NCI-H526 treated with DMSO at 0.1 percent for 48 hours (cell line): ENCODE measurements at regions not wholly inside any gene's neighbourhood (a gene's known extent, or its start where the extent isn't known, plus 50 kb on each side); places are given as distances from the start of the nearest gene placed in this dataset.
"Not testable (repeated sequence)": the region's sequence is repeated elsewhere in the genome, so short reads cannot be mapped to it uniquely, and the experiment has no call there.

Source experiments
- DNase-seq: peaks from one replicate; lab custom pipeline; 2025; lab: John Stamatoyannopoulos, UW

DNA sequence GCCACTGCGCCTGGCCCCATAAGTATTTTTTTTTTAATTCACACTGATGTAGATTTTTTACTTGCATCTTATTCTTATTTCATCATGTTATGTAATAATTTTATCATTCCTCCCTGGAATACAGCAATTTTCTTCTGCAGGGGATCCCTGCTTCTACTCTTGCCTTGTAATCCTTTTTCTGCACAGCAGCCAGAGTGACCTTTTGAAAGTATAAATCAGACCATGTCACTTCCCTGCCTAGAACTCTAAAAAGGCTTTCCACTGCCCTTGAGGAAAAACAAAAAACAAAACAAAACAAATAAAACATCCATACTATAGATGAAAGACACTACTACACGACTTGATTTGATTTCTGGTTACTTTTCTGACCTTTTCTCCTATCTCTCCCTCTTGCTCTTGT, 1334.7 kb downstream of the REEP3 start:
- no peak for DNase-seq

DNA sequence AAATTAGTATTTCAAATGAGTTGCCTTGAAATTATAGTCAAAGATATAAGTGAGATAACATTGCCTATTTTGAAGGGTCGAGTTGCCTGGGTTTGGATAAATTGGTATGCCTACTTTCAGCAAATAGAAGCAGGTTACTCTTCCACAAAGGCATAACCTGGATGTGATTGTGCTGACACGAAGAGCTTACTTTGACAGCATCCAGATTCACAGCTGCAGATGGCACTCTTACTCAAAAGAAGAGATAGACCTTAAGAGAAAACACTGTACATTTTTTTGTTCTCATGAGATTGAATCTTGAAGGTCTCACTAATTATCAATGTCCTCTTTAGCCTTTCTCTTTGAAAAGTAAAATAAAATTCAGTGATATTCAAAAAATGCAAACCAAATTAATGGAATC, 1338.7 kb downstream of the REEP3 start:
- no peak for DNase-seq

DNA sequence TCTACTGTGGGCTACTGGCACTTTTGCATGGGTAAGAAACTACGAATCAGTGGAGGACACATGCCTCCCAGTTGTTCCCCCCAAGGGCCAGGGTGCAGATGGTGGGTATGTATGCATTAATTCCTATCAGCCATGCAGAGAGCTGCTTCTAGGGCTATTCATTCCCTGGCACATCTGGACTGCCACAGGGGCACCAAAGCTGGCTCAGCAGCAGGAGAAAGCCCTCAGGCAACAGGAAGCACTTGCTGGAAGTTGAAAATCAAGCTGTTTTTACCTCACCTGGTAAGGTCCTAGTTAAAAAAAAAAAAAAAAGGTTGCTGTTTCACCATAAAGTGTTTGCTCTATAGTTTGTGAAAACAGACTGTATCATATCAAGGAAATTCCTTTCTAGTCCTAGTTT, 1342.6 kb downstream of the REEP3 start:
- no peak for DNase-seq

DNA sequence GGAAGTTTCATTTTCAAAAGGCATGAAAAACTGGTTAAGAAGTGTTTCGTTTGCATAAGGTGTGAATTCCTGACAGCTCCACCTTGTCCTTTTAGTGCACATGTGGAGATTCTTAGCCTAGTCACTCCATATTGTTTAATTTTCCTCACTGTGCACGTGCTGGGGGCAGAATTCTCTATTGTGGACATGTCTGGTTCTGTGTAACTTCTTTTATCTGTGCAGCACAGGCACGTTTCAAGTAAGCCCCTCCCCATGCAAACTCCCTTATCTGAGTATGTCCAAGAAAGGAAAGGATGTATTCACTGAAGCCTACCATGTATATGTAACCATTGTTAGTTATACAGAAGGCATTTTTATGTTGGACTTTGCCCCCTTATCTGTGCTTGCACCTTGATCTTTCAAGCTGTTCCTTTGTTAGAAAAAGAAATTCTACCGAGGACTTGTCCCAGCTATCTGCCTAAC, 1346.3 kb downstream of the REEP3 start:
- no peak for DNase-seq

DNA sequence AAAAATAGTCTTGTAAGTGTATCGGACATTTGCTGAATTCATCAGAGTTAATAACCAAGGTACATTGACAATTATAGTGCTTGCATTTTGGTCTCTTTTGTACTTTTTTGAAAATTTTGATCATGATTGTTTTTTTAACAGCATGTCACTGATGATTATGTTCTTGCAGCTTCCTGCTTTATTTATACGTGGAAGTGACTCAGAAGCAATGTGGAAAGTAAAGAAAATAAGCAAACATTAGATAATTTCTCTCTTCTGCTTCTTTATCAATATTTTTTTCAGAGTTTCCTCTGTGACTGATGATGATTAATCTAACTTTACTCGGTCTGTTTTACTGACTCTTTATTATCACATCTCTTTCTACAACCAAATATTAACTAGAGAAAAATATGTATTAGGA, 1351.9 kb downstream of the REEP3 start:
- no peak for DNase-seq

DNA sequence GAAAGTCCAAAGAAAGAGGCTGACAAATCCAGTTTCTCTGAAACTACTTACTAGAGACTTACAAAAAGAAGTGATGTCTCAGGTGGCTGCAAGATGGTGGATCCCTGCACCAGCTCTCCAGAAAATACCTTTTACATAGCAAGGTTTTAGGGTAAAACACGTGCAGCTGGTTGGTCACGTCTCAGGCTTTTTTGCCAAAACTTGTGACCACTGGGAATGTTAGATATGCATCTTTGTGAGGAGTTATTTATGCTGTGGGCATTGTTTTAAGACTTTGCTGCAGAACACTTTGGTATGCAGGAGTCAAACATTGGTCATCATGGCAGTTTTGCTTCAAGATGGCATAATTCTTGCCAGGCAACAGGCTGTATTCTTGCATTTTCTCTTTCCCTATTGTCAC, 1352.8 kb downstream of the REEP3 start:
- DNase-seq, result no peak

DNA sequence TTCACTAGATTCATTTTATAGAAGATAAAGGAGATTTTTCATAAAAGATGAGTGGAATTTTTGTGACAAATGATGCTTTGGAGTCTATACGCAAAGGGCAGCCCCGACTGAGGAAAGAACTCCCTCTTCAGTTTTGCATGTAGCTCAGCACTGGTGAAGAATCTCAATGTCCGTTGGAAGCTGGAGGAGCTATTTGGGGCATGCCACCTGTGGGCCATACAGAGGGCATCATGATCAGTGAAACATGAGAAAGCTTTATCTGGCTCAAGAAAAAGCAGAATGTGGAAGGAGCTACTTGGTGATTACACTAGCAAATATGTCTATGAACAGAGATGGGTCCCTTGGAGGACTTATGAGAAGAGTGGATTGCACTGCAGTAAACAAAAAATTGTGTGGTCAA, 1359.3 kb downstream of the REEP3 start:
- no peak for DNase-seq

DNA sequence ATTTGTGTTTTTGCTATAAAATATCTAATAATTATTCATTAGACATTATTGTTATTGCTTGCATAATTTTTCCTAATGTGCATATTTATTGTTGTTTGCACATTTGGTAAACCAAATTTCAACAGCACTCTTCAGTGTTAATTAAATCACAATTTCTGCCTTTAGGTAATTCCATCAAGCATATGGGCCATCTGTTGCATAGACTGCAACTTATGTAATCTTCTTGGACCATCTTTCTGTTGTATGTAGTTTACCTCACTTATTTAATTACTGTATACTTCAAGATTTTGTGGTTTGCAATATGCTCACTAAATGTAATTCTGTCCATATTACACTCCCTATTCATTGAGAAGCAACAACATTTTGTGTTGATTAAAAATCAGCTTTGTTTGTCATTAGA, 1360.1 kb downstream of the REEP3 start:
- no peak for DNase-seq

DNA sequence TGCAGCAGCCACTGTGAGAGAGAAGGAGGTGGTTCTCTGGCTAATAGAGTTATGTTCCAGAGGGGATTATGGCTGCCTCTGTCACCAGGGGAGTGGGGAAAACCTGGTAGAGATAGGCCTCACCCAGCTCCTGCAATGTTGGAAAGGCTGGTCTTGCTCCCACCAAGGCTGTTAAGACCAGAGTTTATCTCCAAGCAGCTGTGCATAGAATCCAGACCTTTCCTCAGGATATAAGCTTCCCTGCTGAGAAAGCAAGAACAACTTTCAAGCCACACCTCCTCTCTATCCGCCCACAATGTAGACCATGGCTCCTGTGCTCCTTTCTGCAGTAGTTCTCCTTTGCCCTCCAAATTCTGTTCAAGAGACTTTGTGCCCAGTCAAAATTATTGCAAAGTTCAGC, 1375.4 kb downstream of the REEP3 start:
- no peak for DNase-seq

DNA sequence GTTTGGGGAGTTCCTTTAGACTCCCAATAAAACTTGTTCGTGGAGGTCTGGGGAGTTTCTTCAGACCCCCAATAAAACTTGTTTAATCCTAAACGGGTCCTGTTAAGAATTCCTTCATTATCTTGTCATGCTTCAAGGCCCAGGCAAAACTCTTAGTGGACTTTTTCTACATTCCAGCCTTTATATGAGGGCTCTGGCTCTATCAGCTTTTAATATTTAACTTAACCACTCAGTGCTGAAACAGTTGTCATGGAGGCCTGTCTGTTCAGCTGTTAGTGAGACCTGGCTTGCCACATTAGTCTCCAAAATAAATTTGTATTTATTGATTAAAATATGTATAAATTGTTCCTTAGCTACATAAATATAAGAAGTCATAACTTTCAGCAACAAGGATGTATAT, 1385.1 kb downstream of the REEP3 start:
- not testable (repeated sequence) for DNase-seq

DNA sequence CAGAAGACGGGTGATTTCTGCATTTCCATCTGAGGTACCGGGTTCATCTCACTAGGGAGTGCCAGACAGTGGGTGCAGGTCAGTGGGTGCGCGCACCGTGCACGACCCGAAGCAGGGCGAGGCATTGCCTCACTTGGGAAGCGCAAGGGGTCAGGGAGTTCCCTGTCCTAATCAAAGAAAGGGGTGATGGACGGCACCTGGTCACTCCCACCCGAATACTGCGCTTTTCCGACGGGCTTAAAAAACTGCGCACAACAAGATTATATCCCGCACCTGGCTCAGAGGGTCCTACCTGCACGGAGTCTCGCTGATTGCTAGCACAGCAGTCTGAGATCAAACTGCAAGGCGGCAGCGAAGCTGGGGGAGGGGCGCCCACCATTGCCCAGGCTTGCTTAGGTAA, 1403.1 kb downstream of the REEP3 start:
- DNase-seq, result not testable (repeated sequence)

DNA sequence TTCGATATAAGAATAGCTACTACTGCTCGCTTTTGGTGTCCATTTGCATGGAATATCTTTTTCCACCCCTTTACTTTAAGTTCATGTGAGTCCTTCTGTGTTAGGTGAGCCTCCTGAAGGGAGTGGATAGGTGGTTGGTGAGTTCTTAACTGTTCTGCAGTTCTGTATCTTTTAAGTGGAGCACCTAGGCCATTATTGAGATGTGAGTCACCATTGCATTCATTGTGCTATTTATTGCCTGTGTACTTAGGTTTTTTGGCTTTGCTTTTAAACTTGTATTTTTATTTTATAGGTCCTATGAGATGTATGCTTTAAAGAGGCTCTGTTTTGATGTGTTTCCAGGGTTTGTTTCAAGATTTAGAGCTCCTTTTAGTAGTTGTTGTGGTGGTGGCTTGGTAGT, 1430.8 kb downstream of the REEP3 start:
- no peak for DNase-seq

DNA sequence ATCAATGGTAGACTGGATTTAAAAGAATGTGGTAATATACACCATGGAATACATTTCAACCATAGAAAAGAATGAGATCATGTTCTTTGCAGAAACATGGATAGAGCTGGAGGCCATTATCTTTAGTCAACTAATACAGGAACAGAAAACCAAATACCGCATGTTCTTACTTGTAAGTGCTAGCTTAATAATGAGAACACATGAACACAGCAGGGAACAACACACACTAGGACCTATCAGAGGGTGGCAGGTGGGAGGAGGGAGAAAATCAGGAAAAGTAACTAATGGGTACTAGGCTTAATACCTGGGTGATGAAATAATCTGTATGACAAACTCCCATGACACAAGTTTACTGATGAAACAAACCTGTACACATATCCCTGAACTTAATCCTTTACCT, 1435.2 kb downstream of the REEP3 start:
- DNase-seq, result no peak

DNA sequence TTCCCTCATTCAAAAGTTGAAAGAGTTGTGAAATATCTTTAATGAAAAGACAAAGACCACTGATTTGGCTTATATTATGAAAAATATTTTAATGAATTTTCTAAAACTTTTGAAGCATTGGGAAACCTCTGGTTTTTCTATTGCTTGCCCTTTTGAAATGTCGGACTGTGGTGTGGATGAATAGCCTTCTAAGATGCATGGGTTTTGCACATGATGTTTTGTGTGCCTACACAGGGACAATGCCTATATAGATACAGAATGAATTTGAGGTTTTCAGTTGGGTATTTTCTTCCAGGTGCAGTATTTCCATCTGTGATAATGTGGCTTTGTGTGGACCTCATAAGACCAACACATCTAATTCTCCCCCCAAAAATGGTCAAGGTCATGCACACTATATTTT, 1437.9 kb downstream of the REEP3 start:
- DNase-seq, result no peak

DNA sequence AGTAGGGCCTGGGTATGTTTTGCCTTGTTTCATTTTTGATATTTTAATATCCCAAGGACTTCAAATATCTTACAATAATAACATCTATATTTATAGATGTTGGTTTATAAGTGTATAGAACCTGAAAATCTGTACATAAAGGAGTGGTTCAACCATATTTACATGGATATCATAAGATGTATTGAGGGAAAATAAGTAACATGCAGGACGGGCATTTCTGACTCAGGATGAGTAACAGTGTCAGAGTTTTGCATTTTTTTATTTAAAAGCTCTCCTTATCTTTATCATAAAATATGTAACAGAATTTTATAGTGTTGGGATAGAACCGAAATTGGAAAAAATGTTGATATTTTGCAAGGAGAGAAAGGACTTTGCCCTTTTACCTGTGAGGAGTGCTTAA, 1438.7 kb downstream of the REEP3 start:
- no peak for DNase-seq

DNA sequence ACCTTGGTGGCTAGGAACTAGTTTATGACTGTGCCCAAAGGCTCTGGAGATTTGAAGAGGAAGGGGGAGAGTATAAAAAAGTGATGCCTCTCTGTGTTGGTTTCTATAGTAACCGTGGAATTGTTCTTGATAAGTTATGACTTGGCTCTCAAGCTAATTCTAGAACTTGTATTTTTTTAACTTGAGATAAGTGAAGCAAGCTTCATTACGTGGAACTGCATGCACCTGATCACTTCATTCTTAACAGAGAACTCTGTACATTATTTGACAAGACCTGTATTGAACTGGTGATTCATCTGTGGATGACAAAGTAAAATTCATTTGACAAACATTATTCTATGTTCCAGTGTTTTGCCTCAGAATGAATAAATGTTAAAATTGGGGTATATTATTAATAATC, 1452.2 kb downstream of the REEP3 start:
- no peak for DNase-seq

DNA sequence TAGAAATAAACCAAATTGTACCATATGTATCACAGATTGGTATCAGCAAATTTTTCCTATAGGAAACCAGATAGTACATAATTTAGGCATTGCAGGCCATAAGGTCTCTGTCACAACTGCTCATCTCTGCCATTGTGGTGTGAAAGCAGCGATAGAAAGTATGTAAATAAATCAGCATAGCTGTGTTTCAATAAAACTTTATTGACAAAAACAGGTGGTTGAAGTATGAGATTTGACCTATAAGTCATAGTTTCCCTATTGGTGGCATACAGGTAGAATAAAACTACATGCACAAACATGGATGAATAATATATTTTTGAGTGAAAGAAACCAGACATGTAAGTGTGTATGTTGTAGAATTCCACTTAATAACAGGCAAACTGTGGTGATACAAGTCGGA, 1454.9 kb downstream of the REEP3 start:
- DNase-seq, result no peak

DNA sequence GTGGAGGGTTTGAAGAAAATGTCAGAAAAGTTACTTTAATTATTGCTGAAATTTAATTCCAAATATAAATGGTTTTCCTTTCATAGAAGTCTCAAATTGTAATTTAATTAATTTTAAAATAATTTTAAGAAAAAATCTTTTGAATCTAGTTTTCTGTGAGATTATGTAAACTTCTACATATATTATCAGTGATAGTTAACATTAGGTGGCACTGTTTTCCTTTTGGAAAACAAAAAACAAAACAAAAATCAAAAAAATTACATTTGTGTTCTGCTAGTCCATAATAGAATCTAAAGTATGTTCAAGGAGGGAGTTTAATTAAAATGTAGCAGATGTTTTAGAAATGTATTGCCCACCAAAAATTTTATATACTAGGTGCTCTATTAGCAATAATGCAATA, 1456.7 kb downstream of the REEP3 start:
- no peak for DNase-seq

DNA sequence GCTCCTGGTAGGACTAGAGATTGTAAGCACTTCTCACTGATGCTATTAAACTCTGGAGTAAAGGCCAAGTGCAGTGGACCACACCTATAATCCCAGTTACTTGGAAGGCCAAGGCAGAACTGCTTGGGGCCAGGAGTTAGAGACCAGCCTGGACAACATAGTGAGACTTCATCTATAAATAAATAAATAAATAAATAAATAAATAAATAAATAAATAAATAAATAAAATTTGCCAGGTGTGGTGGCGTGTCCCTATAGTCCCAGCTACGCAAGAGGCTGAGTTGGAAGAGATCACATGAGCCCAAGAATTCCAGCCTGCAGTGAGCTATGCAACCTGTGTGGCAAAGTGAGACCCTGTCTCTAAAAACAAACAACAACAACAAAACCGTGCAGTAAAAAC, 1475.7 kb downstream of the REEP3 start:
- DNase-seq, result no peak

DNA sequence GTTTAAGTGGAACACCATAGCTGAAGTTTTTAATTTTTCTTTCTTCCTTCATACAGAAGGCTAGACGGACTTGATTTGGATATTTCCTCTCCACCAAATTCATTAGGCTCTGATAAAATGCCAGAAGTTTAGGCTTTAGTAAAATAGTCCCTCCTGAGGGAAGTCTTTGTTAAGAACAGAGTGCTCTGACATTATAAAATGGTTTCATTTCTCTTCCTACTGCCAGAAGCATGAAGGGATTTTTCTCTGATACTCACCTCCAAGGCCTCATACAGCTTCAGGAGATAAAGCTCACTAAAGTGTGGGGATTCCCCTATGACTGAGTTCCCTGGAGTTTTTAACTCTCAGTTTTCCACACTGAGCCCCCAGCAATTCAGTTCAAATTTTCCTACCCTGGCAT, 1489.6 kb downstream of the REEP3 start:
- no peak for DNase-seq

DNA sequence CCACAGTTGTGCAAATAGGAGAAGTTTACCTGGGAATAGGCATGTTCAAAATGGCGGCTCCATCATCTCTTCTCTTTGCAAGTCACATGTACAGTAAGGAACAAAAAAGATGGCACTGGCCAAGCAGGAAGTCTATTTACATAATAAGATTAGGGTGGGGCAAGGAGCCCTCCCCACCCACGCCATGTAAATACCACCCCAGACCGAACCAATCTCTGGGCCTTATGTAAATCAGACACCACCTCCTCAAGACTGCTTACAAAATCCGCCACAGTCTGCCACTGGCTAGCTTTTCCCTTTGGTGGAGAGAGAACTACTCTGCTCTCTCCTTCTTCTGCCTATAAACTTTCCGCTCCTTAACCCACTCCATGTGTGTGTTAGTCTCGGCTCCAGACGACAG, 1496.3 kb downstream of the REEP3 start:
- DNase-seq, result no peak

DNA sequence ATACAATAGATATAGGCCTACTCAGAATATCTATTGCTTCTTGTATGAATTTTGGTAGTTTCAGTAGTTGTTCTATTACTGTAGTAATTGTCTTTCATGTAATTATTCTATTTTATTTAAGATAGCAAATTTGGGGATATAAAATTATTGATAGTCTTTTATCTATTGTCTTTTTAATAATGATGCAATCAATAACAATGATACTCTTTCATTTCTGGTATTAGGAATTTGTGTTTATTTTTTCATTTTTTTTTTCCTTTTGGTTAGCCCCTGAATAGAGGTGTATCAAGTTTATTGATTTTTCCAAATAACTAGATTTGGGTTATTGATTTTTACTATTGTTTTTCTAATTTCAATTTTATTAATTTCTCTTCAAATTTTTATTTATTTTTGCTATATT, 1503.7 kb downstream of the REEP3 start:
- DNase-seq, result no peak

DNA sequence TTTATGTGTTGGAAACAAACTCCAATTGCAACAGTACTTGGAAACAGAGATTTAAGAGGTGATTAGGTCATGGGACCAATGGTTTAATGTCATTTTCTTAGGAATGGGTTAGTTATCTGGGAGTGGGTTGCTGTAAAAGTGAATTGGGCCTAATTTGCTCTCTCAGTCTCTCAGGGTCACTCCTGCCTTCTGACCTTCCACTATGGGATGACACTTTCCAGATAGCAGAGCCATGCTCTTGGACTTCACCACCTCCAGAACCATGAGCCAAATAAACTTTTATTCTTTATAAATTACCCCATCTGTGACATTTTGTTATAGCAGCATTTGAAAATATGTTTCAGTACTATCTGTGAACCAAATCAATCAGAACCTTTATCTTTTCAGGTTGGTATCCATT, 1509.1 kb downstream of the REEP3 start:
- DNase-seq, result no peak

DNA sequence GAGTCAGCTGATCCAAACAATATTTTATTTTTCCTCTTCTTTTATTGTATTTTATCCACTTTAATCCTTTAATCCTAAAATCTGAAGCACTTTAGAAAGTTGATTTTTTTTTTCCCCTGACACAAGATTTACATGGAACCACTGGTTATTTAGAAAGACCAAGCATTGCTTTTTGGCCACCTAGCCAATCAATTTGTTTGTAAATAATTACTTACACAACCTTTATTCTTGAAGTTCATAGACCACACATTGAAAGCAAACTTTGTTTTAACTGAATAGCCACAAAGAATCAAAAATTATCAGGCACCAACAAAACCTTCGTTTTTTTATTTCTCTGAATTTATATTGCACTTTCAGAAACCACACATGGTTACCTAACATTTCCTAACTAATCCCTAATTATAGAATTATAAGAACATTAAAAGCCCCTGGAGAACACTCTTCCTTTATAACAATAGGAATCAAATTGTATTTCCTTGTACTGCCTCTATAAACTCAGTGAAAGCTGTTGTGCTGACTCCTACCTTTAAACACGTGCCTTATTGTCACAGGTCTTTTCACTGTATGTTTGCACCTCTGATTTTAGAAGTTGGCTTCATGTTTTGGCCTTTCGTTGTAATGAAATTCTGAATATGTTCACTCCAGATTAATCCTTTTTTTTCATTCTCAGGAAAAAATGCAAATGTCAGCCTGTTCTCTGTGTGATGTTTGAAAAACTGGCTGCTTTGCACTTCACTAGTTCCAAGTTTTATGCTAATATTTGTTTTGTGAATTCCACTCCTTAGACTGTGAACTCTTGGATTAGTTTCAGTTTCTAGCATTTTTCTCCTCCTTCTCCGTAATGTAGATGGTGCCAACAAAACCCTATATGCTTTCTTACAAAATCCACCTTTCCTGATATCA, 1511.9 kb downstream of the REEP3 start:
- no peak for DNase-seq
